OCI-LY1 (cell line): ENCODE measurements at regions not wholly inside any gene's neighbourhood (a gene's known extent, or its start where the extent isn't known, plus 50 kb on each side); places are given as distances from the start of the nearest gene placed in this dataset.

ENCODE experiments used
- H2AFZ ChIP-seq: fragments of 200-600 bp; sonication (generic), shearing (Covaris generic); 2 replicates; pipeline ENCODE4 v1.6.0; 2014; ENCODE audit warnings: antibody characterized with exemption, mild to moderate bottlenecking, low read length
- H3F3A ChIP-seq: fragments of 200-600 bp; sonication (generic), shearing (Covaris generic); 2 replicates; pipeline ENCODE4 v1.6.0; 2014; ENCODE audit warnings: mild to moderate bottlenecking, antibody characterized with exemption, low read length, moderate library complexity; ENCODE audit not compliant: insufficient read depth
- H3K27ac ChIP-seq: fragments of 200-600 bp; sonication (generic); 2 replicates; pipeline ENCODE4 v1.5.1; 2014; ENCODE audit warnings: low read length, mixed run types, mild to moderate bottlenecking, low read depth; ENCODE audit not compliant: poor library complexity, severe bottlenecking
- H3K27me3 ChIP-seq: fragments of 200-600 bp; sonication (generic); 2 replicates; pipeline ENCODE4 v1.6.0; 2014; ENCODE audit warnings: antibody characterized with exemption, mild to moderate bottlenecking, low read length, moderate library complexity; ENCODE audit not compliant: insufficient read depth
- H3K36me3 ChIP-seq: fragments of 200-600 bp; sonication (generic); 2 replicates; pipeline ENCODE4 v1.6.1; 2014; ENCODE audit warnings: mild to moderate bottlenecking, antibody characterized with exemption, low read length, moderate library complexity, mixed read lengths; ENCODE audit not compliant: insufficient read depth
- H3K4me1 ChIP-seq: fragments of 200-600 bp; sonication (generic); 2 replicates; pipeline ENCODE4 v1.5.1; 2014; ENCODE audit warnings: mild to moderate bottlenecking, low read length, moderate library complexity; ENCODE audit not compliant: insufficient read depth, severe bottlenecking
- H3K4me2 ChIP-seq: fragments of 200-600 bp; sonication (generic), shearing (Covaris generic); 2 replicates; pipeline ENCODE4 v1.6.1; 2014; ENCODE audit warnings: low read length
- H3K4me3 ChIP-seq: fragments of 200-600 bp; sonication (generic); 2 replicates; pipeline ENCODE4 v1.5.1; 2014; ENCODE audit warnings: low read length, low read depth, mild to moderate bottlenecking, mixed read lengths; ENCODE audit not compliant: poor library complexity, severe bottlenecking
- H3K79me2 ChIP-seq: fragments of 200-600 bp; shearing (Covaris generic); 2 replicates; pipeline ENCODE4 v1.6.1; 2016; ENCODE audit warnings: mixed run types, low read length, mixed read lengths; ENCODE audit not compliant: insufficient read depth
- H3K9ac ChIP-seq: fragments of 200-600 bp; sonication (generic), shearing (Covaris generic); 2 replicates; pipeline ENCODE4 v1.6.1; 2014; ENCODE audit warnings: mild to moderate bottlenecking, low read length, mixed read lengths
- H3K9me2 ChIP-seq: fragments of 200-600 bp; sonication (generic), shearing (Covaris generic); 2 replicates; pipeline ENCODE4 v1.6.1; 2014; ENCODE audit warnings: low read depth, mild to moderate bottlenecking, low read length, mixed read lengths
- H3K9me3 ChIP-seq: fragments of 200-600 bp; shearing (Covaris generic); 2 replicates; pipeline ENCODE4 v1.6.1; 2014; ENCODE audit warnings: low read length, mixed read lengths
- H4K20me1 ChIP-seq: fragments of 200-600 bp; sonication (generic), shearing (Covaris generic); 2 replicates; pipeline ENCODE4 v1.6.0; 2016; ENCODE audit warnings: mild to moderate bottlenecking, low read length; ENCODE audit not compliant: insufficient read depth
- CTCF ChIP-seq: fragments of 200-600 bp; sonication (generic), shearing (Covaris generic); IDR thresholded peaks from 2 replicates; pipeline ENCODE4 v1.5.1; 2017; ENCODE audit warnings: mild to moderate bottlenecking, antibody characterized with exemption, low read length, moderate library complexity, mixed read lengths
- EZH2 ChIP-seq: fragments of 200-600 bp; sonication (generic), shearing (Covaris generic); IDR thresholded peaks from 2 replicates; pipeline ENCODE4 v1.8.0; 2017; ENCODE audit warnings: borderline replicate concordance, mixed run types, mild to moderate bottlenecking, antibody characterized with exemption, low read length, moderate library complexity, mixed read lengths

- H3K27ac ChIP-seq, result no peak overlapping the region
Observed at GRCh38 chr9:2955575-2955974, 111.7 kb upstream of the PUM3 start.

GRCh38 chr9:2939368-2939767 lies 95.5 kb upstream of the PUM3 start:
- H2AFZ ChIP-seq, result no peak overlapping the region
- no peaks in the 10 kb centered on the region for H3K36me3 ChIP-seq
- TF ChIP-seq EZH2 (no peak), CTCF (no peak)
- no peaks in the 10 kb centered on the region for H3F3A ChIP-seq
- H3K9ac ChIP-seq, result no peak overlapping the region
- H3K9me2 ChIP-seq, result no peaks in the 10 kb centered on the region
- no peaks in the 10 kb centered on the region for H3K4me1 ChIP-seq
- no peaks in the 10 kb centered on the region for H3K9me3 ChIP-seq
- no peak overlapping the region for H3K4me2 ChIP-seq
- H3K4me3 ChIP-seq, result no peak overlapping the region
- no peaks in the 10 kb centered on the region for H4K20me1 ChIP-seq
- H3K27ac ChIP-seq, result no peak overlapping the region
- no peaks in the 10 kb centered on the region for H3K79me2 ChIP-seq
- H3K27me3 ChIP-seq, result no peaks in the 10 kb centered on the region

More at GRCh38 chr9:2955575-2955974, 111.7 kb upstream of the PUM3 start:
- Histone ChIP-seq H3K4me2 (no peak overlapping the region), H2AFZ (no peak overlapping the region), H3K9me3 (no peaks in the 10 kb centered on the region), H3K9ac (no peak overlapping the region), H3K9me2 (no peaks in the 10 kb centered on the region), H3K27me3 (no peaks in the 10 kb centered on the region), H4K20me1 (no peaks in the 10 kb centered on the region), H3F3A (no peaks in the 10 kb centered on the region), H3K36me3 (no peaks in the 10 kb centered on the region), H3K4me3 (no peak overlapping the region), H3K79me2 (no peaks in the 10 kb centered on the region), H3K4me1 (no peaks in the 10 kb centered on the region)
- TF ChIP-seq CTCF (no peak), EZH2 (no peak)

- Histone ChIP-seq H3K4me3 (no peak overlapping the region), H3K27ac (no peak overlapping the region), H3K4me1 (no peaks in the 10 kb centered on the region), H3K36me3 (no peaks in the 10 kb centered on the region), H4K20me1 (no peaks in the 10 kb centered on the region), H3K9me3 (no peaks in the 10 kb centered on the region), H3K27me3 (no peaks in the 10 kb centered on the region), H3F3A (no peaks in the 10 kb centered on the region), H3K4me2 (no peak overlapping the region), H2AFZ (no peak overlapping the region), H3K9ac (no peak overlapping the region), H3K9me2 (no peaks in the 10 kb centered on the region), H3K79me2 (no peaks in the 10 kb centered on the region)
- TF ChIP-seq CTCF (no peak), EZH2 (no peak)
Observed at GRCh38 chr9:2936221-2936620, 92.3 kb upstream of the PUM3 start.
